GM20431 (cell line): ENCODE measurements at regions not wholly inside any gene's neighbourhood (a gene's known extent, or its start where the extent isn't known, plus 50 kb on each side); places are given as distances from the start of the nearest gene placed in this dataset.

ENCODE experiments used
- in situ Hi-C: fragments of 300-500 bp; cut with MseI, MboI; formaldehyde crosslinking; loops from one replicate; pipeline ENCODE4 v1.15.0; 2020; ENCODE audit warnings: low sequenced_read_pairs; ENCODE audit not compliant: unreplicated experiment

- in situ Hi-C loops, result no loop called here
Observed at GRCh38 chr2:121052521-121052920, 232.5 kb downstream of the TFCP2L1 start.

- in situ Hi-C loops, result no loop called here
Observed at GRCh38 chr2:121055088-121055487, 229.9 kb downstream of the TFCP2L1 start.

GRCh38 chr2:121055501-121055900, 229.5 kb downstream of the TFCP2L1 start:
- in situ Hi-C loops, result no loop called here

GRCh38 chr2:121058852-121059558, 226.0 kb downstream of the TFCP2L1 start:
- in situ Hi-C loops, result no loop called here

GRCh38 chr2:121059651-121060649, 225.1 kb downstream of the TFCP2L1 start:
- in situ Hi-C loops, result no loop called here

GRCh38 chr2:121061633-121062032, 223.4 kb downstream of the TFCP2L1 start:
- in situ Hi-C loops, result no loop called here

- in situ Hi-C loops, result no loop called here
Observed at GRCh38 chr2:121063471-121063870, 221.5 kb downstream of the TFCP2L1 start.

GRCh38 chr2:121064186-121064585, 220.8 kb downstream of the TFCP2L1 start:
- in situ Hi-C loops, result no loop called here

GRCh38 chr2:121065239-121065638, 219.8 kb downstream of the TFCP2L1 start:
- in situ Hi-C loops, result no loop called here

- in situ Hi-C loops, result no loop called here
Observed at GRCh38 chr2:121066526-121066925, 218.5 kb downstream of the TFCP2L1 start.

GRCh38 chr2:121068851-121069250, 216.2 kb downstream of the TFCP2L1 start:
- in situ Hi-C loops, result no loop called here

- in situ Hi-C loops, result no loop called here
Observed at GRCh38 chr2:121069434-121069969, 215.5 kb downstream of the TFCP2L1 start.

- in situ Hi-C loops, result loop anchor here (10.0 kb wide), 1 partner anchor 375 kb away; no protein-coding TSS in a partner anchor
Observed at GRCh38 chr2:121070061-121070460, 214.9 kb downstream of the TFCP2L1 start.

- in situ Hi-C loops, result loop anchor here (10.0 kb wide), 1 partner anchor 376 kb away; no protein-coding TSS in a partner anchor
Observed at GRCh38 chr2:121071034-121071504, 213.9 kb downstream of the TFCP2L1 start.

- in situ Hi-C loops, result loop anchor here (10.0 kb wide), 1 partner anchor 378 kb away; no protein-coding TSS in a partner anchor
Observed at GRCh38 chr2:121072784-121073183, 212.2 kb downstream of the TFCP2L1 start.

GRCh38 chr2:121073320-121074210, 211.4 kb downstream of the TFCP2L1 start:
- in situ Hi-C loops, result loop anchor here (10.0 kb wide), 1 partner anchor 379 kb away; no protein-coding TSS in a partner anchor

GRCh38 chr2:121074293-121074932, 210.6 kb downstream of the TFCP2L1 start:
- in situ Hi-C loops, result loop anchor here (10.0 kb wide), 1 partner anchor 380 kb away; no protein-coding TSS in a partner anchor

- in situ Hi-C loops, result loop anchor here (10.0 kb wide), 1 partner anchor 380 kb away; no protein-coding TSS in a partner anchor
Observed at GRCh38 chr2:121075006-121075551, 209.9 kb downstream of the TFCP2L1 start.
